ENCODE measurements at regions not wholly inside any gene's neighbourhood (a gene's known extent, or its start where the extent isn't known, plus 50 kb on each side); places are given as distances from the start of the nearest gene placed in this dataset.

GRCh38 chr18:70662588-70662987 lies 373.7 kb downstream of the SOCS6 start (continued):
- no peak for TF ChIP-seq CTCF (IDR thresholded peaks at IDR 0.05 in 2 of 3, conservative IDR thresholded peaks at IDR 0.05 in 1 of 3; ENCODE audit: borderline replicate concordance in 1 of 3, insufficient read depth in 1 of 3, low read depth in 2 of 3, low read length in 2 of 3)
- TF ChIP-seq SP1 (IDR thresholded peaks at IDR 0.05; ENCODE audit: low read depth) = no peak
- no peak for TF ChIP-seq SIN3A (IDR thresholded peaks at IDR 0.05; ENCODE audit: low read depth)
- no peak for TF ChIP-seq YY1 (IDR thresholded peaks at IDR 0.05; ENCODE audit: extremely low read depth, insufficient replicate concordance, low read depth, low read length)
- TF ChIP-seq MAX (IDR thresholded peaks at IDR 0.05) = no peak

GRCh38 chr18:70659036-70659925 lies 370.4 kb downstream of the SOCS6 start:
- Histone ChIP-seq H3K27ac (ENCODE audit: low read depth, low read length) (no peak overlapping the region), H3K9me3 (ENCODE audit: control insufficient read depth in 1 of 2, insufficient read depth in 1 of 2, low read depth in 1 of 2, low read length in 2 of 2) (no peaks in the 10 kb centered on the region), H3K4me2 (ENCODE audit: low read length) (no peak overlapping the region), H3K4me3 (replicated peaks in 1 of 2; ENCODE audit: low read depth in 1 of 2, low read length in 2 of 2) (no peak overlapping the region), H3K79me2 (ENCODE audit: insufficient read depth, low read length) (no peaks in the 10 kb centered on the region), H4K20me1 (ENCODE audit: insufficient read depth) (no peaks in the 10 kb centered on the region), H3K9me2 (ENCODE audit: insufficient read depth) (no peaks in the 10 kb centered on the region), H3K36me3 (ENCODE audit: control insufficient read depth in 1 of 2, insufficient read depth in 2 of 2, low read length in 2 of 2) (no peaks in the 10 kb centered on the region), H3K27me3 (ENCODE audit: insufficient read depth, low read length) (0 out of 2 replicates have a peak, but pooled peaks cover 3% of the 10 kb centered on the region), H3K4me1 (ENCODE audit: control insufficient read depth in 1 of 2, insufficient read depth in 2 of 2, low read length in 2 of 2) (no peaks in the 10 kb centered on the region), H3K9ac (ENCODE audit: low read length) (no peak overlapping the region), H2AFZ (ENCODE audit: low read depth, low read length, poor library complexity, severe bottlenecking) (no peak overlapping the region)
- BruUV-seq (replicated peaks) = no TSS peak
- CTCF ChIA-PET = no interaction called here
- TF ChIP-seq ATF3 (IDR thresholded peaks at IDR 0.05) = no peak
- TF ChIP-seq RAD21 (IDR thresholded peaks at IDR 0.05; ENCODE audit: low read depth) = no peak
- TF ChIP-seq FOSL1 (IDR thresholded peaks at IDR 0.05; ENCODE audit: low read depth) = no peak
- no peak for TF ChIP-seq CTCF (IDR thresholded peaks at IDR 0.05 in 2 of 3, conservative IDR thresholded peaks at IDR 0.05 in 1 of 3; ENCODE audit: borderline replicate concordance in 1 of 3, insufficient read depth in 1 of 3, low read depth in 2 of 3, low read length in 2 of 3)
- no peak for TF ChIP-seq MAX (IDR thresholded peaks at IDR 0.05)
- no peak for TF ChIP-seq CEBPB (IDR thresholded peaks at IDR 0.05; ENCODE audit: low read depth)
- no peak for TF ChIP-seq SRF (IDR thresholded peaks at IDR 0.05; ENCODE audit: low read depth)
- no peak for TF ChIP-seq JUND (IDR thresholded peaks at IDR 0.05)
- no peak for TF ChIP-seq POLR2AphosphoS5 (IDR thresholded peaks at IDR 0.05; ENCODE audit: low read depth, low read length)
- TF ChIP-seq SIN3A (IDR thresholded peaks at IDR 0.05; ENCODE audit: low read depth) = no peak
- no peak for TF ChIP-seq ZFX (IDR thresholded peaks at IDR 0.05)
- no peak for TF ChIP-seq ZNF274 (IDR thresholded peaks at IDR 0.05; ENCODE audit: low read depth, low read length)
- TF ChIP-seq EZH2phosphoT487 (IDR thresholded peaks at IDR 0.05; ENCODE audit: borderline replicate concordance) = no peak
- no peak for TF ChIP-seq CBX3 (IDR thresholded peaks at IDR 0.05; ENCODE audit: low read depth)
- no peak for TF ChIP-seq POLR2A (IDR thresholded peaks at IDR 0.05; ENCODE audit: borderline replicate concordance, extremely low read depth, insufficient read depth, insufficient read length)
- TF ChIP-seq ELF1 (IDR thresholded peaks at IDR 0.05; ENCODE audit: borderline replicate concordance, low read depth) = no peak
- no peak for TF ChIP-seq TCF7L2 (IDR thresholded peaks at IDR 0.05; ENCODE audit: borderline replicate concordance, extremely low read depth, insufficient read depth, insufficient read length)
- no peak for TF ChIP-seq EZH2 (IDR thresholded peaks at IDR 0.05)
- POLR2A ChIA-PET = no interaction called here
- no peak for ATAC-seq
- intact Hi-C loops (cut with micrococcal nuclease) = no loop called here
- RAD21 ChIA-PET (ENCODE audit: low non-redundant PET in 1 of 2, low total read pairs in 2 of 2, uncharacterized antibody in 2 of 2, unreplicated experiment in 2 of 2) = no interaction called here
- DNase-seq (ENCODE audit: low read depth, low spot score) = no peak

Data from HCT116 (cell line).